ENCODE measurements at regions not wholly inside any gene's neighbourhood (a gene's known extent, or its start where the extent isn't known, plus 50 kb on each side); places are given as distances from the start of the nearest gene placed in this dataset.

GRCh38 chr2:239567786-239568185, 167.0 kb upstream of the HDAC4 start (continued):
- TF ChIP-seq, protein P1, sequence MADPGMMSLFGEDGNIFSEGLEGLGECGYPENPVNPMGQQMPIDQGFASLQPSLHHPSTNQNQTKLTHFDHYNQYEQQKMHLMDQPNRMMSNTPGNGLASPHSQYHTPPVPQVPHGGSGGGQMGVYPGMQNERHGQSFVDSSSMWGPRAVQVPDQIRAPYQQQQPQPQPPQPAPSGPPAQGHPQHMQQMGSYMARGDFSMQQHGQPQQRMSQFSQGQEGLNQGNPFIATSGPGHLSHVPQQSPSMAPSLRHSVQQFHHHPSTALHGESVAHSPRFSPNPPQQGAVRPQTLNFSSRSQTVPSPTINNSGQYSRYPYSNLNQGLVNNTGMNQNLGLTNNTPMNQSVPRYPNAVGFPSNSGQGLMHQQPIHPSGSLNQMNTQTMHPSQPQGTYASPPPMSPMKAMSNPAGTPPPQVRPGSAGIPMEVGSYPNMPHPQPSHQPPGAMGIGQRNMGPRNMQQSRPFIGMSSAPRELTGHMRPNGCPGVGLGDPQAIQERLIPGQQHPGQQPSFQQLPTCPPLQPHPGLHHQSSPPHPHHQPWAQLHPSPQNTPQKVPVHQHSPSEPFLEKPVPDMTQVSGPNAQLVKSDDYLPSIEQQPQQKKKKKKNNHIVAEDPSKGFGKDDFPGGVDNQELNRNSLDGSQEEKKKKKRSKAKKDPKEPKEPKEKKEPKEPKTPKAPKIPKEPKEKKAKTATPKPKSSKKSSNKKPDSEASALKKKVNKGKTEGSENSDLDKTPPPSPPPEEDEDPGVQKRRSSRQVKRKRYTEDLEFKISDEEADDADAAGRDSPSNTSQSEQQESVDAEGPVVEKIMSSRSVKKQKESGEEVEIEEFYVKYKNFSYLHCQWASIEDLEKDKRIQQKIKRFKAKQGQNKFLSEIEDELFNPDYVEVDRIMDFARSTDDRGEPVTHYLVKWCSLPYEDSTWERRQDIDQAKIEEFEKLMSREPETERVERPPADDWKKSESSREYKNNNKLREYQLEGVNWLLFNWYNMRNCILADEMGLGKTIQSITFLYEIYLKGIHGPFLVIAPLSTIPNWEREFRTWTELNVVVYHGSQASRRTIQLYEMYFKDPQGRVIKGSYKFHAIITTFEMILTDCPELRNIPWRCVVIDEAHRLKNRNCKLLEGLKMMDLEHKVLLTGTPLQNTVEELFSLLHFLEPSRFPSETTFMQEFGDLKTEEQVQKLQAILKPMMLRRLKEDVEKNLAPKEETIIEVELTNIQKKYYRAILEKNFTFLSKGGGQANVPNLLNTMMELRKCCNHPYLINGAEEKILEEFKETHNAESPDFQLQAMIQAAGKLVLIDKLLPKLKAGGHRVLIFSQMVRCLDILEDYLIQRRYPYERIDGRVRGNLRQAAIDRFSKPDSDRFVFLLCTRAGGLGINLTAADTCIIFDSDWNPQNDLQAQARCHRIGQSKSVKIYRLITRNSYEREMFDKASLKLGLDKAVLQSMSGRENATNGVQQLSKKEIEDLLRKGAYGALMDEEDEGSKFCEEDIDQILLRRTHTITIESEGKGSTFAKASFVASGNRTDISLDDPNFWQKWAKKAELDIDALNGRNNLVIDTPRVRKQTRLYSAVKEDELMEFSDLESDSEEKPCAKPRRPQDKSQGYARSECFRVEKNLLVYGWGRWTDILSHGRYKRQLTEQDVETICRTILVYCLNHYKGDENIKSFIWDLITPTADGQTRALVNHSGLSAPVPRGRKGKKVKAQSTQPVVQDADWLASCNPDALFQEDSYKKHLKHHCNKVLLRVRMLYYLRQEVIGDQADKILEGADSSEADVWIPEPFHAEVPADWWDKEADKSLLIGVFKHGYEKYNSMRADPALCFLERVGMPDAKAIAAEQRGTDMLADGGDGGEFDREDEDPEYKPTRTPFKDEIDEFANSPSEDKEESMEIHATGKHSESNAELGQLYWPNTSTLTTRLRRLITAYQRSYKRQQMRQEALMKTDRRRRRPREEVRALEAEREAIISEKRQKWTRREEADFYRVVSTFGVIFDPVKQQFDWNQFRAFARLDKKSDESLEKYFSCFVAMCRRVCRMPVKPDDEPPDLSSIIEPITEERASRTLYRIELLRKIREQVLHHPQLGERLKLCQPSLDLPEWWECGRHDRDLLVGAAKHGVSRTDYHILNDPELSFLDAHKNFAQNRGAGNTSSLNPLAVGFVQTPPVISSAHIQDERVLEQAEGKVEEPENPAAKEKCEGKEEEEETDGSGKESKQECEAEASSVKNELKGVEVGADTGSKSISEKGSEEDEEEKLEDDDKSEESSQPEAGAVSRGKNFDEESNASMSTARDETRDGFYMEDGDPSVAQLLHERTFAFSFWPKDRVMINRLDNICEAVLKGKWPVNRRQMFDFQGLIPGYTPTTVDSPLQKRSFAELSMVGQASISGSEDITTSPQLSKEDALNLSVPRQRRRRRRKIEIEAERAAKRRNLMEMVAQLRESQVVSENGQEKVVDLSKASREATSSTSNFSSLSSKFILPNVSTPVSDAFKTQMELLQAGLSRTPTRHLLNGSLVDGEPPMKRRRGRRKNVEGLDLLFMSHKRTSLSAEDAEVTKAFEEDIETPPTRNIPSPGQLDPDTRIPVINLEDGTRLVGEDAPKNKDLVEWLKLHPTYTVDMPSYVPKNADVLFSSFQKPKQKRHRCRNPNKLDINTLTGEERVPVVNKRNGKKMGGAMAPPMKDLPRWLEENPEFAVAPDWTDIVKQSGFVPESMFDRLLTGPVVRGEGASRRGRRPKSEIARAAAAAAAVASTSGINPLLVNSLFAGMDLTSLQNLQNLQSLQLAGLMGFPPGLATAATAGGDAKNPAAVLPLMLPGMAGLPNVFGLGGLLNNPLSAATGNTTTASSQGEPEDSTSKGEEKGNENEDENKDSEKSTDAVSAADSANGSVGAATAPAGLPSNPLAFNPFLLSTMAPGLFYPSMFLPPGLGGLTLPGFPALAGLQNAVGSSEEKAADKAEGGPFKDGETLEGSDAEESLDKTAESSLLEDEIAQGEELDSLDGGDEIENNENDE (IDR thresholded peaks at IDR 0.05; ENCODE audit: low read depth, low read length) = no peak
- TF ChIP-seq TRIM28 (IDR thresholded peaks at IDR 0.05) (no peak), ZZZ3 (IDR thresholded peaks at IDR 0.05) (no peak), SRSF7 (optimal IDR thresholded peaks at IDR 0.05; ENCODE audit: low read depth, low read length) (no peak), SMARCC2 (IDR thresholded peaks at IDR 0.05; ENCODE audit: low read depth) (no peak), ZNF445 (CRISPR knock-in tag; IDR thresholded peaks at IDR 0.05; ENCODE audit: low read depth) (no peak), CXXC5 (CRISPR knock-in tag; IDR thresholded peaks at IDR 0.05) (no peak), TFAM (CRISPR knock-in tag; conservative IDR thresholded peaks at IDR 0.05) (no peak)
